KMS-11 (cell line): ENCODE measurements at regions not wholly inside any gene's neighbourhood (a gene's known extent, or its start where the extent isn't known, plus 50 kb on each side); places are given as distances from the start of the nearest gene placed in this dataset.
"Not testable (repeated sequence)": the region's sequence is repeated elsewhere in the genome, so short reads cannot be mapped to it uniquely, and the experiment has no call there.

Experiments
- H2AFZ ChIP-seq: fragments of 200-600 bp; sonication (generic); 2 replicates; pipeline ENCODE4 v1.6.1; 2016; ENCODE audit warnings: antibody characterized with exemption, mixed run types, low read depth
- H3K27ac ChIP-seq: fragments of 200-600 bp; sonication (generic); 2 replicates; pipeline ENCODE4 v1.6.1; 2016; ENCODE audit warnings: mild to moderate bottlenecking, mixed run types
- H3K27me3 ChIP-seq: fragments of 200-600 bp; sonication (generic); 2 replicates; pipeline ENCODE4 v1.6.1; 2017; ENCODE audit warnings: mild to moderate bottlenecking, low read depth, mixed run types, moderate library complexity; ENCODE audit not compliant: insufficient read depth
- H3K36me3 ChIP-seq: fragments of 200-600 bp; sonication (generic); 2 replicates; pipeline ENCODE4 v1.6.1; 2017; ENCODE audit warnings: mild to moderate bottlenecking, mixed run types; ENCODE audit not compliant: insufficient read depth
- H3K4me1 ChIP-seq: fragments of 200-600 bp; sonication (generic); 2 replicates; pipeline ENCODE4 v1.6.1; 2016; ENCODE audit warnings: mild to moderate bottlenecking, low read depth, mixed run types; ENCODE audit not compliant: poor library complexity, severe bottlenecking
- H3K4me2 ChIP-seq: fragments of 200-600 bp; sonication (generic); 2 replicates; pipeline ENCODE4 v1.7.0; 2016; ENCODE audit warnings: mild to moderate bottlenecking, mixed run types
- H3K4me3 ChIP-seq: fragments of 200-600 bp; sonication (generic); IDR thresholded peaks from 2 replicates; pipeline ENCODE4 v1.6.1; 2017; ENCODE audit warnings: low read depth, low read length, mixed read lengths; ENCODE audit not compliant: insufficient read depth
- H3K79me2 ChIP-seq: fragments of 200-600 bp; sonication (generic); 2 replicates; pipeline ENCODE4 v1.6.1; 2016; ENCODE audit warnings: low read depth, mixed run types; ENCODE audit not compliant: insufficient read depth
- H3K9ac ChIP-seq: fragments of 200-600 bp; sonication (generic); 2 replicates; pipeline ENCODE4 v1.6.1; 2016; ENCODE audit warnings: mild to moderate bottlenecking, mixed run types
- H4K20me1 ChIP-seq: fragments of 200-600 bp; sonication (generic); 2 replicates; pipeline ENCODE4 v1.6.1; 2016; ENCODE audit warnings: mild to moderate bottlenecking, mixed run types; ENCODE audit not compliant: insufficient read depth
- TF ChIP-seq, protein P1 (sequence below): fragments of 200-600 bp; sonication (generic); conservative IDR thresholded peaks from 2 replicates; pipeline ENCODE4 v1.6.1; 2017; ENCODE audit warnings: low read depth, mild to moderate bottlenecking, antibody characterized with exemption, low read length, moderate library complexity, mixed read lengths

DNA sequence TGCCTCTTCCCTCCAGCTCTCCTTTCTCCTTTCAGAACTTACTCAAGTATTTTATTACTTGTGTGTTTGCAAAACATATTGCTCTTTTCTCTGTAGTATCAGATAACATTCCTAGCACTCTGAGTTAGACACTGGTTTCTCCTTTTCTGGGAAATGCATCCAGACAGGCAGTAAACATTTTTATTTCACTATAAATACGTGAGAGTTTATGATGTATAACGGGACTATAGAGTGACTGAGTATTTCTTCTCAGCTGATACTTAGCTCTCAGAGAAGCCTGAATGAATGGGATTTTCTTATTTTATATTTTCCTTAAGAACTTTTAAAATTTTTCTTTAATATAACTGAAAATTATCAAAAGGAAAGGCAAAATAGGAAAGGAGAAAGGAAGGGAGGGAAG lies 211.2 kb upstream of the EDNRB start:
- H3K4me3 ChIP-seq = no peak overlapping the region
- H3K27me3 ChIP-seq = no peaks in the 10 kb centered on the region
- no peaks in the 10 kb centered on the region for H3K79me2 ChIP-seq
- no peaks in the 10 kb centered on the region for H4K20me1 ChIP-seq
- H3K4me2 ChIP-seq = no peak overlapping the region
- TF ChIP-seq, protein P1, sequence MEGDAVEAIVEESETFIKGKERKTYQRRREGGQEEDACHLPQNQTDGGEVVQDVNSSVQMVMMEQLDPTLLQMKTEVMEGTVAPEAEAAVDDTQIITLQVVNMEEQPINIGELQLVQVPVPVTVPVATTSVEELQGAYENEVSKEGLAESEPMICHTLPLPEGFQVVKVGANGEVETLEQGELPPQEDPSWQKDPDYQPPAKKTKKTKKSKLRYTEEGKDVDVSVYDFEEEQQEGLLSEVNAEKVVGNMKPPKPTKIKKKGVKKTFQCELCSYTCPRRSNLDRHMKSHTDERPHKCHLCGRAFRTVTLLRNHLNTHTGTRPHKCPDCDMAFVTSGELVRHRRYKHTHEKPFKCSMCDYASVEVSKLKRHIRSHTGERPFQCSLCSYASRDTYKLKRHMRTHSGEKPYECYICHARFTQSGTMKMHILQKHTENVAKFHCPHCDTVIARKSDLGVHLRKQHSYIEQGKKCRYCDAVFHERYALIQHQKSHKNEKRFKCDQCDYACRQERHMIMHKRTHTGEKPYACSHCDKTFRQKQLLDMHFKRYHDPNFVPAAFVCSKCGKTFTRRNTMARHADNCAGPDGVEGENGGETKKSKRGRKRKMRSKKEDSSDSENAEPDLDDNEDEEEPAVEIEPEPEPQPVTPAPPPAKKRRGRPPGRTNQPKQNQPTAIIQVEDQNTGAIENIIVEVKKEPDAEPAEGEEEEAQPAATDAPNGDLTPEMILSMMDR = no peak
- H3K36me3 ChIP-seq = no peaks in the 10 kb centered on the region
- no peaks in the 10 kb centered on the region for H3K4me1 ChIP-seq
- no peak overlapping the region for H3K27ac ChIP-seq
- no peak overlapping the region for H2AFZ ChIP-seq
- no peak overlapping the region for H3K9ac ChIP-seq

DNA sequence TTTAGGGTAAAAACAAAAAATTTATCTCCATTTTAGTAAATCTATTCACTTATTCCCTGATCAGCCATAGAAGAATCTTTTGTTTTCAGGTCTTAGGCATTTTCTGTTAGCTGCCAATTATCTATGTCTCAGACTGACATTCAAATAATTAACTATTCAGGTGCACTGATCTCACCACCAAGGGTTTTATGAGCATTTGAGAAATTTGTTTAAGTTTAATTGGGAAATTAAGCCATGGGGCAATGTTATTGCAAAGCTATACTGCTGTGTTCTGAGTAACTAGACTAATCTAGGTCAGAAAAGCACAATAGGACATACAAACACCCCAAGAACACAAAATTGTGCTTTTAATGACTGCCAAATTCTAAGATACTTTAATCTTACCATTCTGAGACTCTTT lies 210.7 kb upstream of the EDNRB start:
- TF ChIP-seq, protein P1 = no peak
- no peak overlapping the region for H2AFZ ChIP-seq
- no peaks in the 10 kb centered on the region for H3K36me3 ChIP-seq

DNA sequence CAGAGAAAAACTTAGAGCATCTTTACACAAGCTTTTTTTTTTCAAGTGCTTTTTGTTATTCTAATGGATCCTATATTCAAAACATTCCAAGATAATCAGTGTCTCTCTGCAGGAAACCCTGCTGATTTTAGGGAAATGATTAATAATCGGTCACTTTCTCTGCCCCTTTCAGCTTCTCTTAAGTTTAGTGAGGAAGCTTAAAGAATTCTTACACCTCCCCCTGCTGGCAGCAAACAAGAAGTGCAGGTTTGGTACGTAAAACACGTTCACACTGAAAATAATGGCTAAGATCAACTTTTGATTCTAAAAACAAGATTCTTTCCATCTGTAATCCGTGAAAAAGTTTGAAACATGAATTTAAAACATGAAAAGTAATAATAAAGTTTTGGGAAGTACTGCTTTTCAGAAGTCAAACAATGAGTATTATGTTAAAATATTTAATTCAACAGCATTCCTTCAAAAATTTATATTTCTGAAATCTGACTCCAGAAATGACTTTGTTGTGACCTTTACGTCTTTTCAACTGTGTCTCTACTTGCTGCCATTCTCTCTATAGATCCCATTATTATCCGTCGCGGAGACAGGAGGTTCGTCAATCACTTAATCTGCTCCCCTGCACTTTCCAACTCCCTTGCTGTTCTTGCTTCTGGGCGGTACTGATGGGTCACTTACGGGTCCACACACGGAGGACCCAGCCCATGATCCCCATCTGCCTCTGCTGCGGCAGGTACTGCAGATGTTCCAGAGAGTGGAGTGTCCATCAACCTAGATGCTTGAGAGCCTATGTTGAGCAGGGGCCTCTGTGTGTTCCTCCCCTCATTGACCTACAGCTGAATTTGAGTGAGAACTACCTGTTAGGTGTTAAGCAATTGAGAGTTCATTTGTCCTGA lies 203.1 kb upstream of the EDNRB start:
- Histone ChIP-seq H3K4me2 (no peak overlapping the region), H3K9ac (no peak overlapping the region), H3K4me3 (no peak overlapping the region), H3K27me3 (no peaks in the 10 kb centered on the region), H3K36me3 (no peaks in the 10 kb centered on the region), H2AFZ (no peak overlapping the region), H3K27ac (no peak overlapping the region), H4K20me1 (no peaks in the 10 kb centered on the region), H3K79me2 (no peaks in the 10 kb centered on the region), H3K4me1 (peaks cover 35% of the 10 kb centered on the region)
- TF ChIP-seq, protein P1 = peak; percentile 79

More for the DNA sequence above, 210.7 kb upstream of the EDNRB start:
- no peak overlapping the region for H3K27ac ChIP-seq
- H3K27me3 ChIP-seq = no peaks in the 10 kb centered on the region
- H3K4me1 ChIP-seq = no peaks in the 10 kb centered on the region
- H3K4me2 ChIP-seq = no peak overlapping the region
- H3K9ac ChIP-seq = no peak overlapping the region
- H3K79me2 ChIP-seq = no peaks in the 10 kb centered on the region
- no peak overlapping the region for H3K4me3 ChIP-seq
- no peaks in the 10 kb centered on the region for H4K20me1 ChIP-seq

DNA sequence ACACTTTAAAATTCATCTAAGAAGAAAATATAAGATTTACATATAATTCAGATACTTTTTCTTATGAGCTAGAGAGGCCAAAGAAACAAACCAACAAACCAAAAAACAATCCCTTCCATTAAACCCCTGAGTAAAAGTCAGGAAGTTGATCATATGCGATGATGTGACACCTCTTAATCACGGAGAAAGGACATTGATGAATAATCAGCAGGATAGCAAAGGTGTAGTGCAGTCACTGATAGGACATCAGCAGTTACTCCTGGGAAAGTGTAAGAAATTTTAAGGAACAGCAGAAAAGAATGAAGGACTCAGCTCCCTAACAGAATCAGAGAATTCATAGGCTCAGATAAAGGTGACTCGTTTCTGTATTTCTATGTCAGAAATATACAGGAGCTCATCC lies 202.4 kb upstream of the EDNRB start:
- TF ChIP-seq, protein P1 = no peak
- Histone ChIP-seq H3K4me1 (peaks cover 43% of the 10 kb centered on the region), H3K4me2 (no peak overlapping the region)

DNA sequence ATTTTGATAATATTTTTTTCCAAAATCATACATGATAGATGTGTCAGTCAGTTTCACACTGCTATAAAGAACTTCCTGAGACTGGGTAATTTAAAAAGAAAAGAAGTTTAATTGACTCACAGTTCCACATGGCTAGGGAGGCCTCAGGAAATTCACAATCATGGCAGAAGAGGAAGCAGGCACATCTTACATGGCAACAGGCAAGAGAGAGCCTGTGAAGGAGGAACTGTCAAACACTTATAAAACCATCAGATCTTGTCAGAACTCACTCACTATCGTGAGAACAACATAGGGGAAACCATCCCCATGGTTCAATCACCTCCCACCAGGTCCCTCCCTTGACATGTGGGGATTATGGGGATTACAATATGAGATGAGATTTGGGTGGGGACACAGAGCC lies 201.5 kb upstream of the EDNRB start:
- not testable (repeated sequence) for H3K9ac ChIP-seq, H2AFZ ChIP-seq, H3K27me3 ChIP-seq, H3K4me3 ChIP-seq, H3K36me3 ChIP-seq, H4K20me1 ChIP-seq, H3K79me2 ChIP-seq, H3K4me2 ChIP-seq, H3K27ac ChIP-seq
- H3K4me1 ChIP-seq = peaks cover 45% of the 10 kb centered on the region

More for the DNA sequence above, 202.4 kb upstream of the EDNRB start:
- Histone ChIP-seq H3K79me2 (no peaks in the 10 kb centered on the region), H3K9ac (no peak overlapping the region), H3K27ac (no peak overlapping the region), H4K20me1 (no peaks in the 10 kb centered on the region), H3K4me3 (no peak overlapping the region), H2AFZ (no peak overlapping the region), H3K27me3 (no peaks in the 10 kb centered on the region), H3K36me3 (no peaks in the 10 kb centered on the region)

DNA sequence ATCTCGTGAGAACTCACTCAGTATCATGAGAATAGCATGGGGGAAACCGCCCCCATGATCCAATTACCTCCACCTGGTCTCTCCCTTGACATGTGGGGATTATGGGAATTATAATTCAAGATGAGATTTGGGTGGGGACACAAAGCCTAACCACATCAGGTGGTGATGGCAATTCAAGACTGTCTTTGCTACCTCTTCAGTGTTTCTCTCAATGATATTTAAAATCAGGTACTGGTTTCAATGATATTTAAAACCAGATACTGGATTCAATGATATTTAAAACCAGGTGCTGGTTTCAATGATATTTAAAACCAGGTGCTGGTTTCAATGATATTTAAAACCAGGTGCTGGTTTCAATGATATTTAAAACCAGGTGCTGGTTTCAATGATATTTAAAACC lies 198.4 kb upstream of the EDNRB start:
- Histone ChIP-seq H3K27ac (peak overlapping the region; percentile 63; the same call in 1 of the 2 replicates), H3K4me1 (peaks cover 45% of the 10 kb centered on the region)
- not testable (repeated sequence) for H2AFZ ChIP-seq, H3K4me2 ChIP-seq, H3K27me3 ChIP-seq, H3K9ac ChIP-seq, H3K79me2 ChIP-seq, H3K4me3 ChIP-seq, H3K36me3 ChIP-seq, H4K20me1 ChIP-seq
